ENCODE measurements at regions not wholly inside any gene's neighbourhood (a gene's known extent, or its start where the extent isn't known, plus 50 kb on each side); places are given as distances from the start of the nearest gene placed in this dataset.
"Not testable (repeated sequence)": the region's sequence is repeated elsewhere in the genome, so short reads cannot be mapped to it uniquely, and the experiment has no call there.

GRCh38 chr1:181257117-181257516 lies 168.6 kb downstream of the IER5 start:
- no peak for DNase-seq (ENCODE audit: low read depth in 2 of 2)

GRCh38 chr1:181259026-181259745 lies 170.7 kb downstream of the IER5 start:
- no peak for DNase-seq (ENCODE audit: low read depth in 2 of 2)

GRCh38 chr1:181260271-181260670 lies 171.8 kb downstream of the IER5 start:
- no peak for DNase-seq (ENCODE audit: low read depth in 2 of 2)

GRCh38 chr1:181260994-181261393 lies 172.5 kb downstream of the IER5 start:
- no peak for DNase-seq (ENCODE audit: low read depth in 2 of 2)

- no peak for DNase-seq (ENCODE audit: low read depth in 2 of 2)
Measured at GRCh38 chr1:181262069-181262468, 173.6 kb downstream of the IER5 start.

- no peak for DNase-seq (ENCODE audit: low read depth in 2 of 2)
Measured at GRCh38 chr1:181263444-181263843, 174.9 kb downstream of the IER5 start.

GRCh38 chr1:181264821-181265220 lies 176.3 kb downstream of the IER5 start:
- DNase-seq (ENCODE audit: low read depth in 2 of 2), result no peak

GRCh38 chr1:181284978-181285377 lies 196.5 kb downstream of the IER5 start:
- no peak for DNase-seq (ENCODE audit: low read depth in 2 of 2)

- no peak for DNase-seq (ENCODE audit: low read depth in 2 of 2)
Measured at GRCh38 chr1:181295217-181295616, 188.1 kb upstream of the CACNA1E start.

GRCh38 chr1:181296180-181296579 lies 187.1 kb upstream of the CACNA1E start:
- no peak for DNase-seq (ENCODE audit: low read depth in 2 of 2)

GRCh38 chr1:181308098-181308497 lies 175.2 kb upstream of the CACNA1E start:
- DNase-seq (ENCODE audit: low read depth in 2 of 2), result no peak

- DNase-seq (ENCODE audit: low read depth in 2 of 2), result no peak
Measured at GRCh38 chr1:181310560-181310959, 172.8 kb upstream of the CACNA1E start.

GRCh38 chr1:181312946-181313345 lies 170.4 kb upstream of the CACNA1E start:
- no peak for DNase-seq (ENCODE audit: low read depth in 2 of 2)

GRCh38 chr1:181313466-181313865 lies 169.9 kb upstream of the CACNA1E start:
- DNase-seq (ENCODE audit: low read depth in 2 of 2), result no peak

GRCh38 chr1:181314010-181314409 lies 169.3 kb upstream of the CACNA1E start:
- no peak for DNase-seq (ENCODE audit: low read depth in 2 of 2)

GRCh38 chr1:181314959-181315358 lies 168.4 kb upstream of the CACNA1E start:
- no peak for DNase-seq (ENCODE audit: low read depth in 2 of 2)

- DNase-seq (ENCODE audit: low read depth in 2 of 2), result no peak
Measured at GRCh38 chr1:181317261-181317930, 165.9 kb upstream of the CACNA1E start.

GRCh38 chr1:181318022-181318857 lies 165.1 kb upstream of the CACNA1E start:
- DNase-seq (ENCODE audit: low read depth in 2 of 2), result no peak

GRCh38 chr1:181318858-181319235 lies 164.5 kb upstream of the CACNA1E start:
- no peak for DNase-seq (ENCODE audit: low read depth in 2 of 2)

- no peak for DNase-seq (ENCODE audit: low read depth in 2 of 2)
Measured at GRCh38 chr1:181319907-181320306, 163.4 kb upstream of the CACNA1E start.

GRCh38 chr1:181324797-181325616 lies 158.3 kb upstream of the CACNA1E start:
- peak; percentile 43 to 44 for DNase-seq (ENCODE audit: low read depth in 2 of 2)

GRCh38 chr1:181325765-181326164 lies 157.6 kb upstream of the CACNA1E start:
- DNase-seq (ENCODE audit: low read depth in 2 of 2), result not testable (repeated sequence)
